ENCODE measurements at regions not wholly inside any gene's neighbourhood (a gene's known extent, or its start where the extent isn't known, plus 50 kb on each side); places are given as distances from the start of the nearest gene placed in this dataset.

DNA sequence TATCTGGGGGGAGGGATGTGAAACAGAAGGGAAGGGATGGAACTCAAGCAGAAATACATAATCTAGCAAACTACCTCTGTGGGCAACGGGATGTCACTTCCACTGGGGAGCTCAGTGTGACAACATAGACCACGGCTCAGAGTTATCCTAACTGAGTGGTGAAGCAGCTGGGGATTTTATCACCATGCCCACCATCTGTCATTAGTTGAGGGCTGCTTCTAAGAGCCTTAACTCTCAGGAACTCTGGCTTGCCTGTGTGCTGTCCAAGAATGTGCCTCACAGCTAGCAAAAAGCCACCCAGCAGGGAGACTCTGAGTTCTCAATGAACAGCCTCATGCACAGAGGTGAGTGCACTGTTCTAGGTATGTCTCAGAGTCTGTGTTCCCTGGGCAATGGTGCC, 90.6 kb upstream of the CXCL14 start:
- TF ChIP-seq ZFP3 (CRISPR knock-in tag; IDR thresholded peaks at IDR 0.05) (no peak), BACH2 (CRISPR knock-in tag; IDR thresholded peaks at IDR 0.05; ENCODE audit: borderline replicate concordance) (no peak), ZNF8 (CRISPR knock-in tag; IDR thresholded peaks at IDR 0.05) (no peak), OSR1 (CRISPR knock-in tag; IDR thresholded peaks at IDR 0.05) (no peak), PPARA (CRISPR knock-in tag; IDR thresholded peaks at IDR 0.05; ENCODE audit: borderline replicate concordance) (no peak), GLIS3 (CRISPR knock-in tag; IDR thresholded peaks at IDR 0.05) (no peak), RARB (CRISPR knock-in tag; IDR thresholded peaks at IDR 0.05) (no peak), ZNF70 (CRISPR knock-in tag; IDR thresholded peaks at IDR 0.05) (no peak), TCF4 (CRISPR knock-in tag; IDR thresholded peaks at IDR 0.05; ENCODE audit: borderline replicate concordance) (no peak), SNAI2 (CRISPR knock-in tag; IDR thresholded peaks at IDR 0.05) (no peak), ZFP30 (CRISPR knock-in tag; IDR thresholded peaks at IDR 0.05) (no peak), TOX (CRISPR knock-in tag; IDR thresholded peaks at IDR 0.05; ENCODE audit: borderline replicate concordance) (no peak), ZC3H10 (CRISPR knock-in tag; IDR thresholded peaks at IDR 0.05) (no peak)
- TF ChIP-seq, protein P1, sequence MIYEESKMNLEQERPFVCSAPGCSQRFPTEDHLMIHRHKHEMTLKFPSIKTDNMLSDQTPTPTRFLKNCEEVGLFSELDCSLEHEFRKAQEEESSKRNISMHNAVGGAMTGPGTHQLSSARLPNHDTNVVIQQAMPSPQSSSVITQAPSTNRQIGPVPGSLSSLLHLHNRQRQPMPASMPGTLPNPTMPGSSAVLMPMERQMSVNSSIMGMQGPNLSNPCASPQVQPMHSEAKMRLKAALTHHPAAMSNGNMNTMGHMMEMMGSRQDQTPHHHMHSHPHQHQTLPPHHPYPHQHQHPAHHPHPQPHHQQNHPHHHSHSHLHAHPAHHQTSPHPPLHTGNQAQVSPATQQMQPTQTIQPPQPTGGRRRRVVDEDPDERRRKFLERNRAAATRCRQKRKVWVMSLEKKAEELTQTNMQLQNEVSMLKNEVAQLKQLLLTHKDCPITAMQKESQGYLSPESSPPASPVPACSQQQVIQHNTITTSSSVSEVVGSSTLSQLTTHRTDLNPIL (CRISPR knock-in tag; IDR thresholded peaks at IDR 0.05; ENCODE audit: low read depth), result no peak
- TF ChIP-seq, protein P2, sequence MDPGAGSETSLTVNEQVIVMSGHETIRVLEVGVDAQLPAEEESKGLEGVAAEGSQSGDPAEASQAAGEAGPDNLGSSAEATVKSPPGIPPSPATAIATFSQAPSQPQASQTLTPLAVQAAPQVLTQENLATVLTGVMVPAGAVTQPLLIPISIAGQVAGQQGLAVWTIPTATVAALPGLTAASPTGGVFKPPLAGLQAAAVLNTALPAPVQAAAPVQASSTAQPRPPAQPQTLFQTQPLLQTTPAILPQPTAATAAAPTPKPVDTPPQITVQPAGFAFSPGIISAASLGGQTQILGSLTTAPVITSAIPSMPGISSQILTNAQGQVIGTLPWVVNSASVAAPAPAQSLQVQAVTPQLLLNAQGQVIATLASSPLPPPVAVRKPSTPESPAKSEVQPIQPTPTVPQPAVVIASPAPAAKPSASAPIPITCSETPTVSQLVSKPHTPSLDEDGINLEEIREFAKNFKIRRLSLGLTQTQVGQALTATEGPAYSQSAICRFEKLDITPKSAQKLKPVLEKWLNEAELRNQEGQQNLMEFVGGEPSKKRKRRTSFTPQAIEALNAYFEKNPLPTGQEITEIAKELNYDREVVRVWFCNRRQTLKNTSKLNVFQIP (CRISPR knock-in tag; IDR thresholded peaks at IDR 0.05; ENCODE audit: borderline replicate concordance, low read depth), result no peak
- TF ChIP-seq, protein P3, sequence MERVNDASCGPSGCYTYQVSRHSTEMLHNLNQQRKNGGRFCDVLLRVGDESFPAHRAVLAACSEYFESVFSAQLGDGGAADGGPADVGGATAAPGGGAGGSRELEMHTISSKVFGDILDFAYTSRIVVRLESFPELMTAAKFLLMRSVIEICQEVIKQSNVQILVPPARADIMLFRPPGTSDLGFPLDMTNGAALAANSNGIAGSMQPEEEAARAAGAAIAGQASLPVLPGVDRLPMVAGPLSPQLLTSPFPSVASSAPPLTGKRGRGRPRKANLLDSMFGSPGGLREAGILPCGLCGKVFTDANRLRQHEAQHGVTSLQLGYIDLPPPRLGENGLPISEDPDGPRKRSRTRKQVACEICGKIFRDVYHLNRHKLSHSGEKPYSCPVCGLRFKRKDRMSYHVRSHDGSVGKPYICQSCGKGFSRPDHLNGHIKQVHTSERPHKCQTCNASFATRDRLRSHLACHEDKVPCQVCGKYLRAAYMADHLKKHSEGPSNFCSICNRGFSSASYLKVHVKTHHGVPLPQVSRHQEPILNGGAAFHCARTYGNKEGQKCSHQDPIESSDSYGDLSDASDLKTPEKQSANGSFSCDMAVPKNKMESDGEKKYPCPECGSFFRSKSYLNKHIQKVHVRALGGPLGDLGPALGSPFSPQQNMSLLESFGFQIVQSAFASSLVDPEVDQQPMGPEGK (CRISPR knock-in tag; IDR thresholded peaks at IDR 0.05; ENCODE audit: borderline replicate concordance), result no peak
- TF ChIP-seq, protein P4, sequence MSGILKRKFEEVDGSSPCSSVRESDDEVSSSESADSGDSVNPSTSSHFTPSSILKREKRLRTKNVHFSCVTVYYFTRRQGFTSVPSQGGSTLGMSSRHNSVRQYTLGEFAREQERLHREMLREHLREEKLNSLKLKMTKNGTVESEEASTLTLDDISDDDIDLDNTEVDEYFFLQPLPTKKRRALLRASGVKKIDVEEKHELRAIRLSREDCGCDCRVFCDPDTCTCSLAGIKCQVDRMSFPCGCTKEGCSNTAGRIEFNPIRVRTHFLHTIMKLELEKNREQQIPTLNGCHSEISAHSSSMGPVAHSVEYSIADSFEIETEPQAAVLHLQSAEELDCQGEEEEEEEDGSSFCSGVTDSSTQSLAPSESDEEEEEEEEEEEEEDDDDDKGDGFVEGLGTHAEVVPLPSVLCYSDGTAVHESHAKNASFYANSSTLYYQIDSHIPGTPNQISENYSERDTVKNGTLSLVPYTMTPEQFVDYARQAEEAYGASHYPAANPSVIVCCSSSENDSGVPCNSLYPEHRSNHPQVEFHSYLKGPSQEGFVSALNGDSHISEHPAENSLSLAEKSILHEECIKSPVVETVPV (CRISPR knock-in tag; IDR thresholded peaks at IDR 0.05), result no peak
- TF ChIP-seq, protein P5, sequence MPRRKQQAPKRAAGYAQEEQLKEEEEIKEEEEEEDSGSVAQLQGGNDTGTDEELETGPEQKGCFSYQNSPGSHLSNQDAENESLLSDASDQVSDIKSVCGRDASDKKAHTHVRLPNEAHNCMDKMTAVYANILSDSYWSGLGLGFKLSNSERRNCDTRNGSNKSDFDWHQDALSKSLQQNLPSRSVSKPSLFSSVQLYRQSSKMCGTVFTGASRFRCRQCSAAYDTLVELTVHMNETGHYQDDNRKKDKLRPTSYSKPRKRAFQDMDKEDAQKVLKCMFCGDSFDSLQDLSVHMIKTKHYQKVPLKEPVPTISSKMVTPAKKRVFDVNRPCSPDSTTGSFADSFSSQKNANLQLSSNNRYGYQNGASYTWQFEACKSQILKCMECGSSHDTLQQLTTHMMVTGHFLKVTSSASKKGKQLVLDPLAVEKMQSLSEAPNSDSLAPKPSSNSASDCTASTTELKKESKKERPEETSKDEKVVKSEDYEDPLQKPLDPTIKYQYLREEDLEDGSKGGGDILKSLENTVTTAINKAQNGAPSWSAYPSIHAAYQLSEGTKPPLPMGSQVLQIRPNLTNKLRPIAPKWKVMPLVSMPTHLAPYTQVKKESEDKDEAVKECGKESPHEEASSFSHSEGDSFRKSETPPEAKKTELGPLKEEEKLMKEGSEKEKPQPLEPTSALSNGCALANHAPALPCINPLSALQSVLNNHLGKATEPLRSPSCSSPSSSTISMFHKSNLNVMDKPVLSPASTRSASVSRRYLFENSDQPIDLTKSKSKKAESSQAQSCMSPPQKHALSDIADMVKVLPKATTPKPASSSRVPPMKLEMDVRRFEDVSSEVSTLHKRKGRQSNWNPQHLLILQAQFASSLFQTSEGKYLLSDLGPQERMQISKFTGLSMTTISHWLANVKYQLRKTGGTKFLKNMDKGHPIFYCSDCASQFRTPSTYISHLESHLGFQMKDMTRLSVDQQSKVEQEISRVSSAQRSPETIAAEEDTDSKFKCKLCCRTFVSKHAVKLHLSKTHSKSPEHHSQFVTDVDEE (CRISPR knock-in tag; IDR thresholded peaks at IDR 0.05), result no peak
- ATAC-seq, result no peak

DNA sequence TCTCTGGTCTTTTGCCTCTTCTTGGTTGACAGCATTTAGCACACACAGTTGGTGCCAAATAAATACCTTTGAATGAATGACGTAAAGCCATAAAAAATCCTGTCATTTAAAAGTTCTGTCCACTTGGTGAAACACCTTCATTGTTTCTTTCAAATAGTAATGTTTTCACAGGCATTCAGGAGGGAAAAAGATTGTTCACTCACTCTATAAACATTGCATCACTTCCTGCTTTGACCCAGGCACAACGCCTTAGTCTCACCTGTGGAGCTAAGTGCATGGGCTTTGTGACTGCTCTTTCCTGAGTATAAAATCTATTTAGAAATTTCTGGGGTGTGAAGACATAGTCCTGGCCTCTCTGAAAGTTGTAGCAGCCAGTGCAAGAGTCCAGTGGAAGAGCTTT, 88.9 kb upstream of the CXCL14 start:
- no peak for ATAC-seq
- TF ChIP-seq ARNTL (CRISPR knock-in tag; IDR thresholded peaks at IDR 0.05; ENCODE audit: borderline replicate concordance, low read depth), result no peak
- TF ChIP-seq ZNF70 (CRISPR knock-in tag; IDR thresholded peaks at IDR 0.05), result no peak
- no peak for TF ChIP-seq TOX (CRISPR knock-in tag; IDR thresholded peaks at IDR 0.05; ENCODE audit: borderline replicate concordance)
- no peak for TF ChIP-seq ZNF565 (CRISPR knock-in tag; conservative IDR thresholded peaks at IDR 0.05; ENCODE audit: low read depth)
- TF ChIP-seq, protein P4 (CRISPR knock-in tag; IDR thresholded peaks at IDR 0.05), result no peak
- no peak for TF ChIP-seq ESRRG (CRISPR knock-in tag; IDR thresholded peaks at IDR 0.05)
- TF ChIP-seq OSR1 (CRISPR knock-in tag; IDR thresholded peaks at IDR 0.05), result no peak
- TF ChIP-seq RARB (CRISPR knock-in tag; IDR thresholded peaks at IDR 0.05), result no peak
- TF ChIP-seq ISL1 (CRISPR knock-in tag; IDR thresholded peaks at IDR 0.05), result no peak
- no peak for TF ChIP-seq BACH2 (CRISPR knock-in tag; IDR thresholded peaks at IDR 0.05; ENCODE audit: borderline replicate concordance)
- TF ChIP-seq ZFP3 (CRISPR knock-in tag; IDR thresholded peaks at IDR 0.05), result no peak
- TF ChIP-seq GLIS3 (CRISPR knock-in tag; IDR thresholded peaks at IDR 0.05), result no peak
- TF ChIP-seq TCF4 (CRISPR knock-in tag; IDR thresholded peaks at IDR 0.05; ENCODE audit: borderline replicate concordance), result no peak
- no peak for TF ChIP-seq CSDC2 (CRISPR knock-in tag; IDR thresholded peaks at IDR 0.05)
- TF ChIP-seq, protein P3 (CRISPR knock-in tag; IDR thresholded peaks at IDR 0.05; ENCODE audit: borderline replicate concordance), result no peak
- TF ChIP-seq ZC3H10 (CRISPR knock-in tag; IDR thresholded peaks at IDR 0.05), result no peak
- TF ChIP-seq, protein P1 (CRISPR knock-in tag; IDR thresholded peaks at IDR 0.05; ENCODE audit: low read depth), result no peak

Measured in SK-N-SH treated with all-trans-retinoic acid at 6 μM for 48 hours (cell line).